ENCODE measurements at regions not wholly inside any gene's neighbourhood (a gene's known extent, or its start where the extent isn't known, plus 50 kb on each side); places are given as distances from the start of the nearest gene placed in this dataset.

GRCh38 chr9:119697996-119698395 is 328.8 kb upstream of the BRINP1 start:
- TF ChIP-seq, protein P1, sequence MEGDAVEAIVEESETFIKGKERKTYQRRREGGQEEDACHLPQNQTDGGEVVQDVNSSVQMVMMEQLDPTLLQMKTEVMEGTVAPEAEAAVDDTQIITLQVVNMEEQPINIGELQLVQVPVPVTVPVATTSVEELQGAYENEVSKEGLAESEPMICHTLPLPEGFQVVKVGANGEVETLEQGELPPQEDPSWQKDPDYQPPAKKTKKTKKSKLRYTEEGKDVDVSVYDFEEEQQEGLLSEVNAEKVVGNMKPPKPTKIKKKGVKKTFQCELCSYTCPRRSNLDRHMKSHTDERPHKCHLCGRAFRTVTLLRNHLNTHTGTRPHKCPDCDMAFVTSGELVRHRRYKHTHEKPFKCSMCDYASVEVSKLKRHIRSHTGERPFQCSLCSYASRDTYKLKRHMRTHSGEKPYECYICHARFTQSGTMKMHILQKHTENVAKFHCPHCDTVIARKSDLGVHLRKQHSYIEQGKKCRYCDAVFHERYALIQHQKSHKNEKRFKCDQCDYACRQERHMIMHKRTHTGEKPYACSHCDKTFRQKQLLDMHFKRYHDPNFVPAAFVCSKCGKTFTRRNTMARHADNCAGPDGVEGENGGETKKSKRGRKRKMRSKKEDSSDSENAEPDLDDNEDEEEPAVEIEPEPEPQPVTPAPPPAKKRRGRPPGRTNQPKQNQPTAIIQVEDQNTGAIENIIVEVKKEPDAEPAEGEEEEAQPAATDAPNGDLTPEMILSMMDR (IDR thresholded peaks at IDR 0.05; ENCODE audit: low read length), result no peak
- TF ChIP-seq EZH2 (IDR thresholded peaks at IDR 0.05; ENCODE audit: borderline replicate concordance, low read length), result no peak

All from OCI-LY1 (cell line).